ENCODE measurements at regions not wholly inside any gene's neighbourhood (a gene's known extent, or its start where the extent isn't known, plus 50 kb on each side); places are given as distances from the start of the nearest gene placed in this dataset.

DNA sequence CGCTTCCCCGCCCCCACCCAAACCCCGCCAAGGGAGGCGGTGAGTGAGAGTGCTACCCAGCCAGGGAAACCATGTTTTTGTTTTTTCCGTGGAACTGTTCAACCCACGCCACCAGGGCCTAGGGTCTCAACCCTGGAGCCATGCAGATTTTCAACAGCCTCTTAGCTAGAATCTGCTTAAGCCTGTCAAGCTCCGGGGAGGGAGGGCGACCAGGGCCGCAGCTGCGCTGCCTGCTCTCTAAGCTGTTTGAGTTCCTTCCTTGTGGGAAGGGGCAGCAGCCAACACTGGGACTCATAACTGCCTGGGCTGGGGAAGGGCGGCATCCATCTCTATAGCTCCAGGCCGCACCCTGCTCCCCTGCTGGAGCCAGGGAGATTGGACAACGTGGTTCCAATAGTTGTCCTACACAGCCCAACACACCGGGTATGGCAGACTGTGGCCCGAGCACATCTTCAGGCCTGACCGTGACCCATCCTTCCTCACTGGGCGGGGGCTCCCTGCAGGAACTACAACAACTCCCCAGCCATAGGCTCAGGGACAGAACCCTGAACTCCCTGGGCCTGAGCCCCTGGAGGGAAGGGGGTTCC is 1065.7 kb upstream of the MANEA start:
- no peak for DNase-seq

DNA sequence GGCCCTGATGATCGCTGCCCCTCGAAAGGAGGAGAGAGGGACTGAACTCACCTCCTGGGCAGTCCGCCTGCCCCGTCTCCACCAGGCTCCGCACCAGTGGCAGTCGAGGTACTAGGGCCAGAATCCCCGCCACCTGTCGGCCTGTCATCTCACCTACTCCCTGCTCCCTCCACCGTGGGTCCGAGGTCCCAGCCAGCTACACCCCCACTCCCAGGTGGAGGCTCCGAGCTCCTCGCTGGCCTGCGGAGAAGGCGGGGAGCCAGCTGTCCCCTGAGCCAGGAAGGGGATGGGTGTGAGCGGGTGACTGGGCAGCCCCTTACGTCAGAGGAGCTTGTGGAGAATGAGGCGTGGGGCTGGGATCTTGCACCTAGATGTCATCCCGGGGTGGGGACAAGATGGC is 1066.5 kb upstream of the MANEA start:
- no peak for DNase-seq

DNA sequence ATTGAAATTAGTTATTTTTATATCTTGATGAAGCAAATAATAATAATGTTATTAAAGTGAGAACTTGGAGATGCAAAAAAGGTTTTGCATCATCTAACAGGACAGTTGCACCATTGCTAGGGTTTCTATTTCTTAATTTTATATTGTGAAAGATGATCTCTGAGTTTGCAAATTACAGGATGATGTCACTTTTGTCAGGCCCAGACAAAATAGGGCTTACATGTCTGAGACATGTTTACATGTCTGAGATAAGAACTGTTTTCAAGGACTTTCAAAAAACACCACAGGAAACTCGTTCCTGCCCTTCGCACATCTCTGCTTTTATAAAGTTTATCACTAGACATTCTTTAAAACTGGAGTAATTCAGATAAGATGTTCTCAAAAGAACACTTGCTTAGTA is 1075.8 kb upstream of the MANEA start:
- no peak for DNase-seq

DNA sequence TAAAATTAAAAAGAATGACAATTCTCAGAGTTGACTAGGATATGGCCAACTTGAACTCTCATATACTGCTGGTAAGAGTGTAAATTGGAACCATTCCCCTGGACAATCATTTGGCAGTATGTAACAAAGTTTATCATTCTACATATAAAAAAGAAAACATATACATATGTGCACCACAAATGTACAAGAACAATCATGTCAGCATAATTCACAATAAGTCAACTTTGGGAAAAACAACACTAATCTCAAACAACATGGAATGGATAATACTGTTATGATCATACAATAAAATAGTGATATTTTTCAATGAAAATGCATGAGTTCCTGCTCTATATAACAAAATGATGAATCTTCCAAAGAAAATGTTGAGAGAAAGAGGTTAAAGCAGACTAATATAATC is 1078.7 kb upstream of the EPHA7 start:
- DNase-seq = no peak

DNA sequence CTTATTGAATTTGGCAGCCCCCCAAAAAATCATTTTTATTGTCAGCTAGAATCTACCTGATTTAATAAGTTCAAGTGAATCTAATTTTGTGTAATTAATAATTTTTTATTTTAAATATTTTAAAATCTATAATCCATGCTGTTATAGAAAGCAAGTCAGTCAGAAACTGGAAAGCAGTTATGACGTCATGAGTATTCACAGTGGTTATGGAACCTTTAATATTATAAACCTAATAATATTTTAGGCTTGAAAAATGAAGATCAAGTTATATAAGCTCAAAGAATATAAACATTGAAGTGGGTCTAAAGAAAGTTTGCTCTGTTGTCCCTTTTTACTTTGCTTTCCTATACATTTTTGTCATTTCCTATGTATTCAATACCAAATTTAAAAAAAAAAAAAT is 1075.1 kb upstream of the EPHA7 start:
- no peak for DNase-seq

DNA sequence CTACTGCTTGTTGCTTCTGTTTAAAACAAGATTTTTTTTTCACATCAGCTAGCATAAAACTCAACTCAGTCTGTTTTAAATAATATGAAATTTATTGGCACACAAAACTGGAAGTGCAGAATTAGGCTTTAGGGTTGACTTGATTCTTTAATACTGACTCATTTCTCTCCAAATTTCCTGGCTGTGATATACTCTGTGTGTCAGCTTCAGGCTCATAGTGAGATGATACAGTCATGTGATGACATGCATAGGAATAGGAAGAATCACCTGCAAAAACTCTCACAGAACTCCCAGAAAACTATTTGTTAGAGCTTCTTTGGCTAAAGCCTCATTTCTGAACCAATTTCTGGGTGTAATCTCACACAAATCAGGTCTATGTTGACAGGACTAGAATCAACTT is 1068.0 kb upstream of the EPHA7 start:
- no peak for DNase-seq

DNA sequence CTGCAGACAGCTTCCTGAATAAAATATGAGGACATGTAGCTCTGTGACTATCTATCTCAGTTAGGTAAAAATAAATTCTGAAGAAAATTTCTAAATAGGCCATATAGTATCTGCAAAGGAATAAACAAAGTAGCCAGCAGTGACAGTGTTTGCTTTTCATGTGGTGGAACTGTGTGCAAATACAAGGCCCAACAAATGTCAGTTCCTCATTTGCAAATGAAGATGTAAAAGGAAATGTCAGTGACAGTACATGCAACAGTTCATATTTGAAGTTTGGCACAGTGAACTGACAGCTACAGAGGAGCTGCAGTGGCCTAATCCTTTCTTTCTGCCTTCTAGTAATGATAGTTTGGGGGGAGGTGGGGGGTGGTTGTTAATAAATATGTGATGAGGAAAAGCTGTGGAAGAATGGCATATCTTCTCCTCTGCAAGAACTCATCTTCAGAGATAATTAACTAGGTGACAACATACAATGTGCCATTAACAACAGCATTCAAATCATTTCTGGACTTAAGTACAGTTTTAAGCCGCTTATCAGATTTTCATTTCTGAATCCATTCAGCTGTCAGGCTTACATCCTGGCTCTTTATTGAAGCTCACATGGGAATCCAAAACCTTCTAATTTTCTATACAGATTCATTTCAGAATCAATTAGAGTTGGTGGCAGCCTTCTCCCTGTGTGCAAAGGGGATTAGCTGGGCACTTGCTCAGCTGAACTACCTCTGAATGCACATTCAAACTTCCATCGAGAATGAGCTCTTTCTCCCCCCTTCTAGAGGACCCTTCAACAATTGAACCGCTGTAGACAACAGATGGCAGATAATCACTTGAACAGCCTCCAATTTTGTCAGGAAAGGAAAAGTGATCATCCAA is 1059.0 kb upstream of the EPHA7 start:
- peak; percentile 6 for DNase-seq

DNA sequence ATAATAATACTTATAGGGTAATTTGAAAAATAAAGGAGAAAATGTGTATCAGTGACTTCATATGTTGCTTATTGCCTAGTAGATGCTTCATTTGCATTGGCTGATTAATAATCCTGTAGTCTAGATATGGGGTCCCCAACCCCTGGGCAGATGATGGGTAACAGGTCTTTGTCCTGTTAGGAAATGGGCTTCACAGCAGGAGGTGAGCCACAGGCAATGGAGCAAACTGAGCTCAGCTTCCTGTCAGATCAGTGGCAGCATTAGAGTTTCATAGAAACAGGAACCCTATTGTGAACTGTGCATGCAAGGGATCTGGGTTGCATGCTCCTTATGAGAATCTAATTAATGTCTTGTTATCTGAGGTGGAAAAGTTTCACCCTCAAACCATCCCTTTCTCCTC is 1049.5 kb upstream of the EPHA7 start:
- DNase-seq = no peak

DNA sequence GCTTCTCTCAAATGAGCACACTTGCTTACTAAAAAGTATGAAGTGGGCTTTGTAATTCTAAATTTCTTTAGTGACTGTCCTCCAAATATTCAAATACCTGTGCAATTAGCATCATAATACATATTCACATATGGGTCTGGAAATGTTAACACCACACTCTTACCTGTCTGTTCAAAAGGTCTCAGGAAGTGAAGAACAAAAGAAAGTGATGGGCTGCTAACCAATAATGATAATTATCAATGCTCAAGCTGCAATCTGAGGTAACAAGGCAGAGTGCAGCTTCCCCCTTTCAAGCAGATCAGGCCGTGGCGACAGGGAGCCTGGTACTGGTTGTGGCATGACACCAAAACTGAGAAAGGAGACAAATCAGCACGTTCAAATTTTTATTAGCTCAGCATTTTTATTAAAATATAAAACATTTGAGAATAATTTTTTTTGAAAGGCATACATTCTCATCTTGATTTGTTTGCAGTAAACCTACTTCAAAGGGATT is 1044.7 kb upstream of the EPHA7 start:
- DNase-seq = no peak

DNA sequence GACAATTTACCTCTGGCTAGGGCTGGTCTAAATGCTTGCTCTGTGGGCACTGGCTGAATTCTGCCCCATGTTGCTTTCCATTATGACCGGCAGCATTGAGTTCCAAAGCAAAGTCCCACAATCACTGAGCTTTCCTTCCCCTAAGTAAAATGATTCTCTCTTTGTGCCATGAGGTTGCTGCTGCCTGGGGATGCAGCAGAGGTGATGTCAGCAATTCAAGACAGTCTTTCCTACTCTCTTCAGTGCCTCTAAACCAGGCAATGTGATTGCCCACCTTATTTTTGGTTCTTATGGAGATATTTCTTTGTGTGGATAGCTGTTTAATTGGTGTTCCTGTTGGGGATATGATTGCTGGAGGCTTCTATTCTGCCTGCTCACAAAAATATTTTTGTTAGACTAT is 1043.9 kb upstream of the EPHA7 start:
- DNase-seq = no peak

DNA sequence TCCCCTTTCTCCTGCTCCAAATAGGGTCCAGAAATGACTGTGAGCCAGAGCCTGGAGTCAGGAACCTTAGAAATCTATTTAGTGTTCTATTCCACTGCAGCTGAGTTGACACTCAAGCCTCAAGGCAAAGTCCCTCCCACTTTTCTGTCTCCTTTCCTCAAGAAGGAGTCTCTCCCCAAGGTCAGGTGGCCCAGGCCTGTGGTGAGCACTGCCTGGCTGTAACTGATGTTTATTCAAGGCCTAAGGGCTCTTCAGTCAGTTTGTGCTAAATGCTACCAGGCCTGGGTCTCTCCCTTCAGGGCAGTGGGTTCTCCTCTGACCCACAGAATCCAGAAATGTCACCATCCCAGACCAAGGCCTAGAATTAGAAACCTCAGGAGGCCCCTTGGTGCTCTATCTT is 1042.9 kb upstream of the EPHA7 start:
- DNase-seq = no peak

DNA sequence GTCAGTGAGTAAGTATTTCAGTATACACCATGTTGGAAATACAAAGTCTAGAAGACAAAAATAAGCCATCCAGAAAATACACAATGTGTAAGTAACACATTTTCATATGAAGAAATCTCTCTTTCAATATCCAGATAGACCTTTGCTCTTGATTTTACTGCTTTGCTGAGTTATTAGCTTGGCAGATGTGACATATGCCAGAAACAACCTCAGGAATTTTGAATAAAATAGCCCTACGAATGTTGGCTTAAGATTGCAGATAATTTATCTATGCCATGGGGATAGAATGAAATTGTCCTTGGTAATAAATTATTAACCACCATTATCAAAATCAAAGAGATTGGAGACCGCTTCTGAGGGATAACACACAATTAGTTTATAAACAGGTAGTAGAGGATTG is 1036.9 kb upstream of the EPHA7 start:
- DNase-seq = no peak

DNA sequence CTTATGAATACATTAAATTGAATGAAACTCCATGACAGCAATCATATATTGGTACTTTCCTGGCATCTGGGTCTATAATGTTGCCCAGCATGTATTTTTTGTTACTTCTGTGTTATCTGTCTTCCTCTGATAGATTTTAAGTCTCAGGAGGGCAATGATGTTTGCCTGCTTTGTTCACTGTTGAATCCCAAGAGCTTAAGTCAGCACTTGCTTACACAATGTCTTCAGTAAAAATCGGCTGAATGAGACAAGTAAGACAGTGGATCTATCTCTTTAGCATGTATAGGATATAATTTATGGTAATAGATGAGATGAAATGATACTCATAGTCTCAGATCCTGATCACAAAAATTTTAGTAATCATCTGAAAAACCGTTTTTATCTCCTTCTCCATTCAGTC is 1034.9 kb upstream of the EPHA7 start:
- DNase-seq = no peak

DNA sequence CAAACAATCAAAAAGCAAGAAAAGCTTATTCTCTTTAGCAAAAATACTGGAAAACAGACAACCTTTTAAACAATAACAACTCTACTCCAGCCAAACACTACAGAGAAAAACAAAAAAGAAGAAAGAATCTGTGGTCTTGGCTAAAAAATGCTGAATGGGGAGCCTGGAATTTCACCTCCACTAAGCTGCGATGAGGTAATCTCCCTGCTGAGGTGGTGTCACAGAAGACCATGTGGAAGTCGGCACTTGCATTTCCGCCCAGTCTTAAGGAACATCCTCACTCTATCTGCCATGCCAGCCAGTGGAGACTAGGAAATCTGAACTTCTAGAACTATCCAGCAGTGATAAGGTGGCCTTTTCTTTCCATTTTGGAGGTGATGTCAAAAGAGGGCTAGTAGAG is 1026.8 kb upstream of the EPHA7 start:
- DNase-seq = no peak

DNA sequence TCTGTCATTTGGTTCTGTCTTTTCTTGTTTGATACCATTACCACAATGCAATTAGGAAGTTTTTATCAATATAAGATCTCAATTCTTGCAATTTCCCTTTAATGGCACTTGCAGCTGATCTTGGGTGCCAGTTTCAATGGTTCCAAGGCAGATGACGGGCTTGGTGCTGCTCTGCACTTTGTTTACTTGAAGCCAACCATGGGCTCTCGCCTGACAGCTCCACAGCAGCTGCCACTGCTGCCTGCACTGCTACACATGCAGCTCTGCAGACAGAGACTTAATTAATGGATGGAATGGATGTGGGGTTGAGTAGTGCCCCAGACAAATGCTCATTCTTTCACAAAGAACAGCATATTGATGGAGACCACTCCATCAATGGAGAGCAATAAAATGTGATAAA is 1024.3 kb upstream of the EPHA7 start:
- no peak for DNase-seq

DNA sequence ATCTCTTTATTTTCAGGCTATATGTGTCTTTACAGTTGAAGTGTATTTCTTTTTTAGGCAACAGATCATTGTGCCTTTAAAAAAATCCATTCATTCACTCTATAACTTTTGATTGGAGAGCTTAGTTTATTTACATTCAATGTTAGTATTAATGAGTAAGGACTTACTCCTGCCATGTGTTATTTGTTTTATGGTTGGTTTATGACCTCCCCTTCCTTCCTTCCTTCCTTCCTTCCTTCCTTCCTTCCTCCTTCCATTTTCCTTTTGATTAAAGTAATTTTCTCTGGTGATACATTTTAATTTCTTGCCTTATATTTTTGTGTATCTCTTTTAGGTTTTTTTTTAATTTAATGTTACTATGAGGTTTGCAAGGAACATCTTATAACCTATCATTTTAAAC is 1005.3 kb upstream of the EPHA7 start:
- DNase-seq = no peak

DNA sequence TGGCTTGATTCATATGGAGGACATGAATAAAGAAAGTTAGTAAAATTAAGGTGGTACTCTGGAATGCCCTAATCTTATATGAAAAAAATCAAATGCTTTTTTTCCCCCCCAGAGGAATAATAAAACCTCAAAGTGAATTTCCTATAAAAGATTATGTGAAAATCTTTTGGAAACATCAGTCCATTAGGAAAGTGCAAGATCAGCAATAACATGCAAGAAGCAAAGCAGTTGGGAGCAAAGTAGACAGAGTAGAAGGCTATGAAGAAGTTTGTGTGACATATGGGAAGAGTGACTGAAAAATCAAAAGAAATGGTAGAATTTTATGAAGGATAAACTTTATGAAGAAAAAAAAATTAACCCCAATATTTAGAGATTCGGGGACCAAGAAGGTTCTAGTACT is 998.0 kb upstream of the EPHA7 start:
- DNase-seq = no peak

DNA sequence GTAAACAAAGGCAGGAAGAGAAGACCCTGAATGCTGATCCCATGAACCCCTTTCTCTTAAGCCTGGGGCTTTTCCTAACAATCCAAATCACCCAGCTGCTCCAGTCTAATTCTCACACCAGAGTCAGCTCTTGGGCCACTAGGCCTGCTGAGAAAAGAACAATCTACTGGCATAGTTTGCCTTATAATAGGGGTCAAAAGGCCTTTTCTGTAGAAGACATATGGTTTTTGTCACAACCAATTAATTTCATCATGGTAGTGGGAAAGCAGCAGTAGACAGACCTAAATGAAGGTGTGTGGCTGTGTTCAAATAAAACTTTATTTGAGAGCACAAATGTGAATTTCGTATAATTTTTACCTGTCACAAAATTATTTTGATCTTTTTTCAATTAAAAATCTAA is 994.7 kb upstream of the EPHA7 start:
- DNase-seq = no peak

DNA sequence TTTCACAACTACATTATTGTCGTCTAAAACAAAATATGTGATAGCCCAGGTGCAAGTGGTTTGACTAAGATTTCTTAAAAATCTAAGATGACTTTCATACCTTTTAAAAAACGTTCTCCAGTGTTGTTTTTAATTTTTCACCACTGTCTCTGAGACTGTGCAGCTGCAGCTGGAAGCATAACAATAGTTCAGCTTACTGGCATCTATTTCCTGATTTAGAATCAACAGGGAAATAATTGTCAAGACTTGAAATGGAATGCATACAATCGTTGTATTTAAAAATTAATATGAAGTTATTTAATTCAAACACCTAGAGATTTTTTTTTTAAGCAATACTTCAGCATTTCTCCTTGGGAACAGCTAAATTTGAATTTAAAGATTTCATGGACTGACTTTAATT is 982.0 kb upstream of the EPHA7 start:
- DNase-seq = no peak

DNA sequence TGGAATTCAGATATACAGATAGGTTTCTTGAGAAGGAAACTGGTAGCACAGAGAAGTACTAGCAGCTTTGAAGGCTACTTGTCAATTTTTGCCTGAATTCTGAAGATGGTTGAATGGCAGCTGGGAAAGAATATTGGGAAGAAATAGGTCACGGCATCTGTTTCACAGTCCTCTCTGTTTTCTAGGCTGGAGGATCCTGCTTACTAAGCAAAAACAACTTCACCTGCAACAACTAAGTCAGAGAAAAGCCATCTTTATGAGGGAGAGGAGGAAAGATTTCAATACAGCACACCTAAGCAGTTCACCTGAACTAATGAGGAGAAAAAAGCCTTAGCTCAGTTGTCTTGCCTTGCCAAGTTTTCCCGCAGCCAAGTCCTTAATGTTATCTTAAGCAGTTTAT is 975.5 kb upstream of the EPHA7 start:
- no peak for DNase-seq

DNA sequence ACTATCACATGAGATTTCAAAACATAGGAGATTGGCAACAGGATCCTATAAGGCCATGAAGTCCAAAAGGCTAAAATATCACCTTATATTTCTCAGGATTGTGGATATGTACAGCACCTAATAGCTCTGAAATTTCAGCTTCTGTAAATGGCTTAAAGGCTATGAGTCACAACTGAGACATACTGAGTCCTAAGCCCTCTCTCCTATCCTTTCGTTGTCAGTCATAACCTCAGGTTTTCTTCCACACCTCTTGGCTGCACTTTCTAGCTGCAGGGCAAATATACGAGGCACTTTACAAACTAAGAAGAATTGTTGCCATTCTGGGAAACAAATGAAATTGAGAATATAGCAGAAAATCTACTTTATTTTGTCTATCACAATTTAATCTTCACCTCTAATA is 969.9 kb upstream of the EPHA7 start:
- no peak for DNase-seq

DNA sequence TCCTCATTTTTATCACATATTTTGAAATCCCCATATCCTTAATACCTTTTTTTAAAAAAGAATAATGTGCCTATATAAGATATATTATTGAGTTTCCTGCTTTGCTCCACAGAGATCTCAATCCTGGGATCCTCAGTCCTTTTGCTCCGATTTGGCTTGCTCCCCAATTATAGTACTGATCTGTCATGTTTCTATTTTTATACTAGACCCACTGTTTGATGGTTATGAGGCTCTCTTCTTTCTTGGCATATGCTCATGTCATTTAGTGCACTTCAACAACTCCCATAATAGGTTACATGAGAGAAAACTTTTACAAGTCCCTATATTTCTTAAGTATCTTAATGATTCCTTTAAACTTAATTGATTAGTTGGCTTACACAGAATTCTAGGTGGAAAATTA is 958.5 kb upstream of the EPHA7 start:
- DNase-seq = peak; percentile 19

DNA sequence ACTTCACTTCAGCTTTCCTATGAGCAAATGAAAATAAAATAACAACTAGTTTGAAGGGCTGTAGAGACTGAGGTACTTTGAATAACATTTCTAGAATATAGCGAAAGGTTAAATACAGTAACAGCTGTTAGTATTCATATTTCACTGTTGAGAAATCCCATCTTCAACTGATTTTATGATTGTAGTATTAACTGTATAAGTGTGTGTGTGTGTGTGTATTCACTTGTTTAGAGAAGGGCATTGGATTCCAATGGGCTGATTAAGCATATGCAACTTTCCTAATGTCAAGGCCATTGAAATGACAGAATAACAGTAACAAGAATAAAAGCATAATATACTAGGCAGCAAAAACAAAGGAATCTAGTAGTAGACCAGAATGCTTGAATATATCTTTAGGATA is 957.5 kb upstream of the EPHA7 start:
- DNase-seq = no peak

DNA sequence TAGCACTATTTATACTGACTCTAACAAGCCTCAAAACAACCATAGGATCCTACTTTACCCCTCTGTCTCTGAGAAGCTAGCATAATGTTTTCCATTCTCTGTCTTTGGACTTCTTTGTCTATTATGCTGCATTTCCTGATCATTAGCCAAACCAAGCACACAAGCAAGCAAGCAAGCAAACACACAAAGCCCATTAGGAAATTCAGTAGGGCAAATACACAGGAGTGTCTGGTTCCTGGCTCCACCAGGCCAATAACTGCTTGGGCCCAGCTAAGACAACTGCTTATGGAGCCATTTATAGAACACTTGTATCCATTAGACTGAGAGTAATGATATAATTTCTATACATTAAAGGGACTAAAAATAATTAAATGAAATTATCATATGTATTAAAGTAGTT is 952.9 kb upstream of the EPHA7 start:
- DNase-seq = no peak
